Vagina (tissue), 2 donors: ENCODE measurements at regions not wholly inside any gene's neighbourhood (a gene's known extent, or its start where the extent isn't known, plus 50 kb on each side); places are given as distances from the start of the nearest gene placed in this dataset.

Experiments
- DNase-seq, 2 donors: peaks; one replicate each; pipeline ENCODE4 v3.0.0-alpha.2; 2017; ENCODE audit errors: extremely low spot score in 2 of 2
- H3K27ac ChIP-seq: fragments of 200-600 bp; sonication (generic); one replicate; pipeline ENCODE4 v1.5.1; 2019
- H3K27me3 ChIP-seq: fragments of 200-600 bp; sonication (generic); one replicate; pipeline ENCODE4 v1.5.1; 2019
- H3K36me3 ChIP-seq, 2 donors: fragments of 200-600 bp; sonication (generic); one replicate each; pipeline ENCODE4 v1.5.1; 2017 to 2019
- H3K4me1 ChIP-seq: fragments of 200-600 bp; sonication (generic); one replicate; pipeline ENCODE4 v1.5.1; 2019
- H3K4me3 ChIP-seq, 2 donors: fragments of 200-600 bp; sonication (generic); 1 replicate in 1 of 2; 2 replicates in 1 of 2; pipeline ENCODE4 v1.5.1; 2016 to 2019
- H3K9me3 ChIP-seq: fragments of 200-600 bp; sonication (generic); one replicate; pipeline ENCODE4 v1.5.1; 2019
- POLR2A ChIP-seq, 2 donors: fragments of 450-650 bp; IDR thresholded peaks; one replicate each; pipeline ENCODE4 v1.6.1; 2017; ENCODE audit warnings: antibody characterized with exemption in 2 of 2, mild to moderate bottlenecking in 2 of 2, moderate library complexity in 2 of 2
- POLR2AphosphoS5 ChIP-seq, 2 donors: sonication (generic); formaldehyde crosslinking; IDR thresholded peaks; one replicate each; pipeline ENCODE4 v1.9.0; 2017; ENCODE audit warnings: antibody characterized with exemption in 2 of 2, mild to moderate bottlenecking in 2 of 2, low read depth in 1 of 2; ENCODE audit not compliant: insufficient read depth in 1 of 2
- intact Hi-C: fragments of 100-400 bp; cut with DNase I; formaldehyde crosslinking; loops from one replicate; pipeline ENCODE4 v1.15.1; 2023
- TF ChIP-seq, protein P1 (sequence below), 3 experiments: fragments of 450-650 bp in 2 of 3; fragments of 200-600 bp in 1 of 3; sonication (generic) in 1 of 3; IDR thresholded peaks; one replicate each; pipeline ENCODE4 v1.5.1; 2017 to 2019; ENCODE audit warnings: antibody characterized with exemption in 3 of 3, mild to moderate bottlenecking in 2 of 3, moderate library complexity in 2 of 3

DNA sequence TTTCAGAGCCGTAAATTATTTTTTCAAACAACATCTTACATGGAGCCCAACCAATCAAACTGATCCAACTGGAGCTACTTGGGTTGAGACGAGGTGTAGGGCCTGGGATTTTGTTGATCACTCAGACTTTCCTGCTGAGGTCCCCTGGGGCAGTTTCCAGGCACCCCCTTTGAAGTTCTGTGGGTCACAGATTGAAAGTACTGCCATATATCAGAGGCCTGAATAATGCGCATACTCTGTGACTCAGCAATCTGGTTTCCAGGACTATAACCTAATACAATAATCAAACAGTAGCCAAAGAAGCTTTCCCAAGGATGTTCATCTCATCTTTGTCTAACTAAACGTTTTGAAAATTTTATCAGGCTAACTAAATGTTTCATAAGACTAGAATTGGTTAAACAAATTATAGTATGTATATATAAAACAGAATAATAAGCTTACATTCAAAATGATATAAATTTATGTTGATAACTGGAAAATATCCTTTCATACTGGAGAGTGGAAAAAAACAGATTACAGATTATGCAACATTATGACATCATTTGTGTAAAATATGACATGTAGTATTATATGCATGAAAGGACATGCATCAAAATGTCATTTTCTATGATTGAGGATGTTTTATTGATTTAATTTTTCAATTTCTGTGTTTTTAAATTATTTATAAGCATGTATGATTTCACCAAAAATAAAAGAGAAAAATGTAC is 617.1 kb downstream of the NTRK3 start:
- Histone ChIP-seq H3K4me1 (no peaks in the 10 kb centered on the region), H3K4me3 (no peak overlapping the region), H3K27me3 (no peaks in the 10 kb centered on the region), H3K36me3 (no peaks in the 10 kb centered on the region), H3K27ac (no peak overlapping the region), H3K9me3 (no peaks in the 10 kb centered on the region)
- DNase-seq: no peak
- TF ChIP-seq, protein P1, sequence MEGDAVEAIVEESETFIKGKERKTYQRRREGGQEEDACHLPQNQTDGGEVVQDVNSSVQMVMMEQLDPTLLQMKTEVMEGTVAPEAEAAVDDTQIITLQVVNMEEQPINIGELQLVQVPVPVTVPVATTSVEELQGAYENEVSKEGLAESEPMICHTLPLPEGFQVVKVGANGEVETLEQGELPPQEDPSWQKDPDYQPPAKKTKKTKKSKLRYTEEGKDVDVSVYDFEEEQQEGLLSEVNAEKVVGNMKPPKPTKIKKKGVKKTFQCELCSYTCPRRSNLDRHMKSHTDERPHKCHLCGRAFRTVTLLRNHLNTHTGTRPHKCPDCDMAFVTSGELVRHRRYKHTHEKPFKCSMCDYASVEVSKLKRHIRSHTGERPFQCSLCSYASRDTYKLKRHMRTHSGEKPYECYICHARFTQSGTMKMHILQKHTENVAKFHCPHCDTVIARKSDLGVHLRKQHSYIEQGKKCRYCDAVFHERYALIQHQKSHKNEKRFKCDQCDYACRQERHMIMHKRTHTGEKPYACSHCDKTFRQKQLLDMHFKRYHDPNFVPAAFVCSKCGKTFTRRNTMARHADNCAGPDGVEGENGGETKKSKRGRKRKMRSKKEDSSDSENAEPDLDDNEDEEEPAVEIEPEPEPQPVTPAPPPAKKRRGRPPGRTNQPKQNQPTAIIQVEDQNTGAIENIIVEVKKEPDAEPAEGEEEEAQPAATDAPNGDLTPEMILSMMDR (IDR thresholded peaks at IDR 0.05): no peak
- TF ChIP-seq POLR2A (IDR thresholded peaks at IDR 0.05): no peak
- intact Hi-C loops: no loop called here

DNA sequence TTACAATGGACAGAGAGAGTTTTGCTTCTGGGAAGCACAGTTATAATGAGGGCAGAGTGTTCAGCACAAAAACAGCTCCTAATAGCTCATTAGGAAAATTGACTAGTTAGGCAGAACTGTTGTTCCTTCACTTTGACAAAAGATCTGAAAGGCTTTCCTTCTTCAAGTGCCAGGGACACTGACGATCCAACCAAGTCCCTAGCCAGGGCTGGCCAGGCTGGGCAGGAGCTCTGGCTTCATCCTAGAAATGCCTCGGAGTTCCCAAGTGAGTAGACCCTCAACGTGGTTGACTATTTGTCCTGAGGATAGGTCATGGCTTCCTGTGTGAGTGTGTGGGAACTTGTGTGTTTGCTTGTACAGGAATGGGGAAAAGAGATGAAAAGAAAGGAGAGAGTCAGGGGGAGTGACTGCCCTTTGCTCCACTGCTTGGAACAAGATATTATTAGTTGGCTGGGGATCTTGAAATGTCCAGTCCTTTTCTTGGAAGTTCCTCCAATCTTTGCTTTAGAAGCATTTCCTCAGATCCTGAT is 617.9 kb downstream of the NTRK3 start:
- intact Hi-C loops: no loop called here
- H3K27ac ChIP-seq: no peak overlapping the region
- no peaks in the 10 kb centered on the region for H3K4me1 ChIP-seq
- DNase-seq: no peak
- no peaks in the 10 kb centered on the region for H3K9me3 ChIP-seq
- H3K36me3 ChIP-seq: no peaks in the 10 kb centered on the region
- no peaks in the 10 kb centered on the region for H3K27me3 ChIP-seq
- TF ChIP-seq POLR2A (IDR thresholded peaks at IDR 0.05) (no peak), POLR2AphosphoS5 (IDR thresholded peaks at IDR 0.05; ENCODE audit: insufficient read depth in 1 of 2, low read depth in 1 of 2) (no peak)
- TF ChIP-seq, protein P1 (IDR thresholded peaks at IDR 0.05): no peak
- H3K4me3 ChIP-seq: no peak overlapping the region

DNA sequence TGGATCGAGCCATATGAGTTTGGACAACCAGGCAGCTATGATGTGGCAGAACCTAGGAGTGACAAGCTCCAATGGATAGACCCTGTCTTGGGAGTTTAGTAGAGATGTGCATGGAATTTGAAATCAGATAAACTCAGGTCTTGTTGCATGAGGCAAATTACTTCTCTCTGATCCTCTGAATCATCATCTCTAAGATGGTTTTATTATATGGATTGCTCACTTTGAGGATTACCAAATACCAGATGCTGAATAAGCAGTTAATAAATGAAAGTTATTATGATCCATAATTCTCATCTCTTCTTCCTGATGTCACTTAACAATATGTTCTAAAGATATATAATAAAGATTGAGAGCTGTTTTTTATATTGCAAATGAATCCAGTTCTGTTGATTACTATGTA is 622.2 kb downstream of the NTRK3 start:
- DNase-seq: no peak
- Histone ChIP-seq H3K4me1 (no peaks in the 10 kb centered on the region), H3K9me3 (no peaks in the 10 kb centered on the region), H3K27ac (no peak overlapping the region), H3K4me3 (no peak overlapping the region), H3K27me3 (no peaks in the 10 kb centered on the region), H3K36me3 (no peaks in the 10 kb centered on the region)
- intact Hi-C loops: no loop called here
- TF ChIP-seq POLR2AphosphoS5 (IDR thresholded peaks at IDR 0.05; ENCODE audit: insufficient read depth in 1 of 2, low read depth in 1 of 2) (no peak), POLR2A (IDR thresholded peaks at IDR 0.05) (no peak)
- TF ChIP-seq, protein P1 (IDR thresholded peaks at IDR 0.05): no peak

DNA sequence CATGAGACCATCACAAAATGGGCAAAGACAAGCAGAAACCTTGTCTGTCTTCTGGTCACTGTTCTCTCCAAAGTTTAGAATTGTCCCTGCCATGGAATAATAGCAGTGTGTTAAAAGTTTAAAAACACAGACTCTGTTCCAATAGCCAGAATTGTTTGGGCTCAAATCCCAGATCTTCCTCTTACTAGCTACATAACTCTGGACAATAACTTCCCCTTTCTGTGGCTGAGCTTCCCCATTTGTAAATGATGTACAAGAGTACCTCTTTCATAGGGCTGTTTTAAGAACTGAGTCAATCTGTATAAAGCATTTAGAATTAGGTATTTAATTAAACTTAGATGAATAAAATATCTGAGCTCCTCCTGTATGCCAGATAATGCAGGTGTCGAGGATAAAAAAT is 623.0 kb downstream of the NTRK3 start:
- no peaks in the 10 kb centered on the region for H3K4me1 ChIP-seq
- no peaks in the 10 kb centered on the region for H3K36me3 ChIP-seq
- TF ChIP-seq POLR2AphosphoS5 (IDR thresholded peaks at IDR 0.05; ENCODE audit: insufficient read depth in 1 of 2, low read depth in 1 of 2) (no peak), POLR2A (IDR thresholded peaks at IDR 0.05) (no peak)
- TF ChIP-seq, protein P1 (IDR thresholded peaks at IDR 0.05): no peak
- DNase-seq: no peak
- no peaks in the 10 kb centered on the region for H3K27me3 ChIP-seq
- no peak overlapping the region for H3K4me3 ChIP-seq
- H3K27ac ChIP-seq: no peak overlapping the region
- intact Hi-C loops: no loop called here
- no peaks in the 10 kb centered on the region for H3K9me3 ChIP-seq

DNA sequence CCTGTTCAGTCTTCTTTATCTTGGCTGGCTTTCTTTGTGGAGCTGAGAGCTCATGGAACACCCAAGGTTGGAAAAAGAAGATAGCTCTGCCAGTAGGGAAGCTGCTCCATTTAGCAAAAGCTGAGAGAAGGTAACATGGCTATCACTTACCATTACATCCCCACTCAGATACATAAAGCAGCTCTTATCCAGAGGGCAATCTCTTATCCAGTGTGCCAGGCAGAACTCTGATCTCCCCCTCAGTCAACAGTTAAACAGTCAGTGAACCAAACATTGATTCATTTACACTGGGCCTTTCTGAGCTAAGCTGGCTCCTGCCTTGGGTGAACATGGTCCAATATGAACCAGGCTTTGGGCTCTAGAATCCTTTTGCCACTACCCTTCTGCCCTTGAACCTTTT is 624.2 kb downstream of the NTRK3 start:
- no peaks in the 10 kb centered on the region for H3K27me3 ChIP-seq
- H3K36me3 ChIP-seq: no peaks in the 10 kb centered on the region
- no peak overlapping the region for H3K27ac ChIP-seq
- TF ChIP-seq POLR2AphosphoS5 (IDR thresholded peaks at IDR 0.05; ENCODE audit: insufficient read depth in 1 of 2, low read depth in 1 of 2): no peak
- no peak overlapping the region for H3K4me3 ChIP-seq
- intact Hi-C loops: no loop called here
- H3K9me3 ChIP-seq: no peaks in the 10 kb centered on the region
- H3K4me1 ChIP-seq: no peaks in the 10 kb centered on the region
- no peak for DNase-seq
